Naive thymus-derived CD4-positive, alpha-beta T cell (primary cell): ENCODE measurements at regions not wholly inside any gene's neighbourhood (a gene's known extent, or its start where the extent isn't known, plus 50 kb on each side); places are given as distances from the start of the nearest gene placed in this dataset.
"Not testable (repeated sequence)": the region's sequence is repeated elsewhere in the genome, so short reads cannot be mapped to it uniquely, and the experiment has no call there.

Experiments
- ATAC-seq: fragments of 150-1000 bp; cut with Tn5 transposase; 2 replicates; pipeline ENCODE4 v1.10.0; 2021; ENCODE audit warnings: mild to moderate bottlenecking, moderate library complexity
- CTCF ChIA-PET: fragments of 350-600 bp; sonication (Branson Sonifier 250); formaldehyde crosslinking; loops from one replicate; lab custom pipeline; 2021; ENCODE audit warnings: antibody characterized with exemption; lab: Charles Lee
- POLR2A ChIA-PET: fragments of 350-600 bp; sonication (Branson Sonifier 250); formaldehyde crosslinking; loops from one replicate; lab custom pipeline; 2021; ENCODE audit warnings: antibody characterized with exemption, inconsistent platforms; lab: Charles Lee
- DNase-seq, 9 donors: peaks; one replicate each; pipeline versions ENCODE4 v3.0.0 to v3.0.0-alpha.2; 2020 to 2022; ENCODE audit warnings: mixed read lengths in 1 of 9
- H3K27ac ChIP-seq: one replicate; pipeline ENCODE4 v1.7.0; 2013; ENCODE audit warnings: mild to moderate bottlenecking, low read depth, low read length, moderate library complexity
- H3K27me3 ChIP-seq, 2 donors: one replicate each; pipeline ENCODE4 v1.7.0; 2013; ENCODE audit warnings: low read length in 2 of 2, mild to moderate bottlenecking in 2 of 2, moderate library complexity in 2 of 2; ENCODE audit not compliant: control insufficient read depth in 2 of 2, insufficient read depth in 2 of 2
- H3K36me3 ChIP-seq, 3 experiments: 1 replicate in 2 of 3; 2 replicates in 1 of 3; pipeline ENCODE4 v1.7.0; 2013; ENCODE audit warnings: low read length in 3 of 3, mild to moderate bottlenecking in 3 of 3, moderate library complexity in 1 of 3; ENCODE audit not compliant: insufficient read depth in 3 of 3, control insufficient read depth in 2 of 3
- H3K4me1 ChIP-seq, 2 donors: one replicate each; pipeline ENCODE4 v1.7.0; 2013; ENCODE audit warnings: low read length in 2 of 2, mild to moderate bottlenecking in 2 of 2, moderate library complexity in 1 of 2; ENCODE audit not compliant: control insufficient read depth in 2 of 2, insufficient read depth in 2 of 2
- H3K4me3 ChIP-seq: 2 replicates; pipeline ENCODE4 v1.7.0; 2013; ENCODE audit warnings: mild to moderate bottlenecking, low read length
- H3K9me3 ChIP-seq, 3 experiments: 1 replicate in 2 of 3; 2 replicates in 1 of 3; pipeline ENCODE4 v1.7.0; 2013; ENCODE audit warnings: low read length in 3 of 3; ENCODE audit not compliant: control insufficient read depth in 2 of 3
- H3K27ac Mint-ChIP-seq, 9 donors: one replicate each; pipeline ENCODE4 v1.8.0; 2020 to 2022; ENCODE audit warnings: mixed read lengths in 9 of 9, mild to moderate bottlenecking in 8 of 9, moderate library complexity in 5 of 9, inconsistent platforms in 2 of 9
- H3K27me3 Mint-ChIP-seq, 5 donors: one replicate each; pipeline ENCODE4 v1.8.0; 2021 to 2022; ENCODE audit warnings: mixed read lengths in 5 of 5, mild to moderate bottlenecking in 1 of 5
- H3K36me3 Mint-ChIP-seq, 5 donors: one replicate each; pipeline ENCODE4 v1.8.0; 2020 to 2022; ENCODE audit warnings: mixed read lengths in 5 of 5, mild to moderate bottlenecking in 3 of 5, inconsistent platforms in 1 of 5
- H3K4me1 Mint-ChIP-seq, 7 donors: one replicate each; pipeline ENCODE4 v1.8.0; 2020 to 2022; ENCODE audit warnings: mixed read lengths in 7 of 7, mild to moderate bottlenecking in 3 of 7, inconsistent platforms in 1 of 7
- H3K4me3 Mint-ChIP-seq, 10 donors: one replicate each; pipeline ENCODE4 v1.8.0; 2020 to 2022; ENCODE audit warnings: mild to moderate bottlenecking in 10 of 10, mixed read lengths in 10 of 10, moderate library complexity in 6 of 10, inconsistent platforms in 2 of 10
- H3K9me3 Mint-ChIP-seq, 11 donors: one replicate each; pipeline ENCODE4 v1.8.0; 2020 to 2022; ENCODE audit warnings: mixed read lengths in 11 of 11, mild to moderate bottlenecking in 4 of 11, inconsistent platforms in 1 of 11, moderate library complexity in 1 of 11
- intact Hi-C, 2 donors: fragments of 100-400 bp; cut with micrococcal nuclease; formaldehyde crosslinking; loops; one replicate each; pipeline ENCODE4 v1.15.1; 2023

DNA sequence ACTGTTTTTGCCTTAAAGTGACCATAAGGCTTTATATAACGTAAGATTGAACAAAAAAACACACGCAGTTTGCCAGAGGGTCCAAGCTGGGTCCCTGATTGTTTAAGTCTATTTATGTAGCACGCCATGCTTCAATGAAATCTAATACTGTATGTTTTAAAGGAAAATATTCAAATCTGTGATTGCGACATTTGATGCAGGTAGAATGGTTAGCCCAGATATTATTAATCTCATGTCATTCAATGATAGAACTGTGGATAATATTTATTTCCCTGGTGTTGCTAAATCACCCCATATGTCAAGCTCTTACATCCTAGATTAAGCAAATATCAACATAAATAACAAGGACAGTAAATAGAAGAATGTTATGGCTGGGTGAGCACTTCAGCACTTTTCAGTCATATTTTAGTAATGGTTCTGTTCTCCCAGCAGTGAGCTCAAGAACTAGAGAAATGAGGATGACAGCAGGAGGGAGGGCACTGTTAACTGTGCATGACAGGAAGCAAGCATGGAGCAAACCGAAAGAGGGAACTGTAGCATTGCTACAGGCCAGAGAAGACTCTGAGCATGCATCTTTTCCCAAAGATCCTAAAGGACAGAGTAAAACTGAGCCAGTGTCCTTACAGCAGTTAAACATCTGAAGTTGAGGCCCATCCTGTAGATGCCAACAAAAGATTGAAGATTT is 465.7 kb upstream of the MGAT4C start:
- no peaks in the 10 kb centered on the region for H3K4me1 Mint-ChIP-seq
- POLR2A ChIA-PET: no interaction called here
- Histone ChIP-seq H3K36me3 (no peaks in the 10 kb centered on the region), H3K4me3 (no peak overlapping the region), H3K9me3 (no peaks in the 10 kb centered on the region), H3K27me3 (no peaks in the 10 kb centered on the region), H3K27ac (no peak overlapping the region), H3K4me1 (no peaks in the 10 kb centered on the region)
- ATAC-seq (no peak), DNase-seq (no peak)
- no peak overlapping the region for H3K4me3 Mint-ChIP-seq
- intact Hi-C loops: no loop called here
- no peak overlapping the region for H3K27ac Mint-ChIP-seq
- CTCF ChIA-PET: no interaction called here
- no peaks in the 10 kb centered on the region for H3K27me3 Mint-ChIP-seq
- no peaks in the 10 kb centered on the region for H3K36me3 Mint-ChIP-seq
- H3K9me3 Mint-ChIP-seq: peaks cover 0 to 16% (median 2%) of the 10 kb centered on the region in 11 donors

DNA sequence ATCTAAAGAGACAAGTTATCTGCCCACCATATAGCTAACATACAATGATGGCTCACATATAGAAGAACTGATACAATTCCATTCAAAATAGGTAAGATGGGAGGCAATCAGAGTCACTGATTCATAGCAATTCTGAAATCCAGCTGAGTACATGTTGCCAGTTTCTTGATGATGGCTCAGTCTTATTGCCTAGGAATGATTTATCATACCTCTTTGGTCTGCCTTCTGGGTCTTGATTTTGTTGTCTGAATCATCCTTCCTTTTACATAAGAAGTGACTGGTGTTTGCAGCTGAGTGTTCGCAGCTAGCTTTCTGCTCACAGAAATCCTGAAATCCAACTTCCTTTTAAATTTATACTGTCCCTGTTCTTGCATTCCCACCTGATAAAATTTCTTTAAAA is 463.2 kb upstream of the MGAT4C start:
- H3K36me3 Mint-ChIP-seq: no peaks in the 10 kb centered on the region
- H3K4me1 ChIP-seq: no peaks in the 10 kb centered on the region
- H3K27ac Mint-ChIP-seq: no peak overlapping the region
- ATAC-seq (no peak), DNase-seq (no peak)
- H3K27me3 ChIP-seq: no peaks in the 10 kb centered on the region
- ChIA-PET CTCF (no interaction called here), POLR2A (interaction anchor here (0.7 kb wide), 1 partner anchor 503 kb away, joined by 3 read pairs; no protein-coding TSS in a partner anchor)
- no peaks in the 10 kb centered on the region for H3K4me1 Mint-ChIP-seq
- no peaks in the 10 kb centered on the region for H3K36me3 ChIP-seq
- no peaks in the 10 kb centered on the region for H3K27me3 Mint-ChIP-seq
- no peak overlapping the region for H3K4me3 ChIP-seq
- no peak overlapping the region for H3K4me3 Mint-ChIP-seq
- H3K9me3 Mint-ChIP-seq: peaks cover 0 to 16% (median 3%) of the 10 kb centered on the region in 11 donors
- H3K27ac ChIP-seq: no peak overlapping the region
- no peaks in the 10 kb centered on the region for H3K9me3 ChIP-seq
- intact Hi-C loops: no loop called here

DNA sequence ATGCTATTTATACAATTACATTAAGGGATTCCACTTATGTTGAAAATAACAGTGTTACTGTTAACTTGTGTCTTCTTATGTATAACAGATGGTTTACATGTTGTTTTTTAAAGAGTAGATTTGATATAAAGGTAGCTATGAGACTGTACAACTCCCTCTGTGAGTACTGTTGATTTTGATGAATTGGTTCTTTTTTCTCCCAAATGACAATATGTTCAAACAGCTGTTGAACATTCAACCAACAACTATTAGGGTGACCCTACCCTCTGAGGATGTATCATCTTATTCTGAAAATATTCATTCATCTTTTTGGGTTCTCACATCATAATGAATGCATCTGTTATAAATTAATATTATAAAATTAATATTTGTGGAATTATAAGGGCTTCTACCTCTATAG is 456.9 kb upstream of the MGAT4C start:
- CTCF ChIA-PET: no interaction called here
- Histone ChIP-seq H3K4me3 (no peak overlapping the region), H3K36me3 (no peaks in the 10 kb centered on the region), H3K4me1 (no peaks in the 10 kb centered on the region), H3K27me3 (no peaks in the 10 kb centered on the region), H3K9me3 (peaks cover 0 to 5% (median 0%) of the 10 kb centered on the region in 3 experiments), H3K27ac (no peak overlapping the region)
- Mint-ChIP-seq H3K36me3 (no peaks in the 10 kb centered on the region), H3K9me3 (peaks cover 0 to 18% (median 6%) of the 10 kb centered on the region in 11 donors), H3K27me3 (no peaks in the 10 kb centered on the region), H3K4me3 (no peak overlapping the region), H3K27ac (no peak overlapping the region), H3K4me1 (no peaks in the 10 kb centered on the region)
- DNase-seq (no peak), ATAC-seq (no peak)
- POLR2A ChIA-PET: no interaction called here
- intact Hi-C loops: no loop called here

DNA sequence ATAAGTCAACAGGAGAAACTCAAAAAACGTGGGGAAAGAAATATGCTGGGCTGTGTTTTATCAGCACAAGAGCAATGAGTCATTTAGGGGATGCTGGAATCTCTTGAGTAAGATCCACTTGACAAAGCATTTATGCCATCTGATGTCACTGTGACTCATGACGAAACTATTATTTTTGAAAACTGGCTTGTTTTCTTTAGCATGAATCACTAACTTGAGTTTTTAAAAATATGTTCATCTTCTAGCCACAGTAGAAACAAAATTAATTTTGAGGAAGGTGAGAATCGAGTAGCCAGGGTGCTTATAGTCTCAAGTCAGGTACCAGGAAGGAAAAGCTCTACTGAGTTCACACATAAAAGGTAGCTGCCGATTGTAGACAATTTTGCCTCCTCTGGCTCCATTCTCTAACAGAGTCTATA is 456.2 kb upstream of the MGAT4C start:
- Mint-ChIP-seq H3K4me3 (no peak overlapping the region), H3K4me1 (no peaks in the 10 kb centered on the region), H3K27me3 (no peaks in the 10 kb centered on the region), H3K9me3 (peaks cover 0 to 18% (median 6%) of the 10 kb centered on the region in 11 donors), H3K36me3 (no peaks in the 10 kb centered on the region), H3K27ac (no peak overlapping the region)
- Histone ChIP-seq H3K9me3 (peaks cover 0 to 5% (median 0%) of the 10 kb centered on the region in 3 experiments), H3K27me3 (no peaks in the 10 kb centered on the region), H3K36me3 (no peaks in the 10 kb centered on the region), H3K4me1 (no peaks in the 10 kb centered on the region), H3K27ac (no peak overlapping the region), H3K4me3 (no peak overlapping the region)
- DNase-seq (no peak), ATAC-seq (no peak)
- POLR2A ChIA-PET: no interaction called here
- intact Hi-C loops: no loop called here
- CTCF ChIA-PET: no interaction called here

DNA sequence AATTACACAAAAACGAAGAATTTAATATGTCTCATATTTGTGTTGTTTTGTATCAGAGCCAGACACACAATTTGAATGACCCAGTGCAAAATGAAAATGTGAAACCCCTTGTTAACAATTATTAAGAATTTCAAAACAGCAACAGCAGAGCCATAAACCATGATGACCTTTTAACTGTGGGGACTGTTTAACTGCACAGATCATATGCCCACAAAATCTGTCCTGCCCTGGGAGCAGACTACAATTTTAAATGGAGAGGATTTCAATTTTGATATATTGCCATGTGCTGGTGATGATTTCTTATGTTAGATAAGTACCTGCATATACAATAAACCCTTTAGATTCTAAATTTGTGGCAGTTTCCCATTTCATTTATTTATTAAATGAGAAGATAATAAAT is 455.5 kb upstream of the MGAT4C start:
- no peak overlapping the region for H3K27ac ChIP-seq
- DNase-seq (no peak), ATAC-seq (no peak)
- Mint-ChIP-seq H3K4me3 (no peak overlapping the region), H3K36me3 (no peaks in the 10 kb centered on the region), H3K4me1 (no peaks in the 10 kb centered on the region), H3K9me3 (peaks cover 0 to 24% (median 7%) of the 10 kb centered on the region in 11 donors), H3K27ac (no peak overlapping the region), H3K27me3 (no peaks in the 10 kb centered on the region)
- intact Hi-C loops: no loop called here
- ChIA-PET POLR2A (no interaction called here), CTCF (no interaction called here)
- no peaks in the 10 kb centered on the region for H3K27me3 ChIP-seq
- H3K36me3 ChIP-seq: no peaks in the 10 kb centered on the region
- peaks cover 0 to 5% (median 0%) of the 10 kb centered on the region in 3 experiments for H3K9me3 ChIP-seq
- no peaks in the 10 kb centered on the region for H3K4me1 ChIP-seq
- no peak overlapping the region for H3K4me3 ChIP-seq

DNA sequence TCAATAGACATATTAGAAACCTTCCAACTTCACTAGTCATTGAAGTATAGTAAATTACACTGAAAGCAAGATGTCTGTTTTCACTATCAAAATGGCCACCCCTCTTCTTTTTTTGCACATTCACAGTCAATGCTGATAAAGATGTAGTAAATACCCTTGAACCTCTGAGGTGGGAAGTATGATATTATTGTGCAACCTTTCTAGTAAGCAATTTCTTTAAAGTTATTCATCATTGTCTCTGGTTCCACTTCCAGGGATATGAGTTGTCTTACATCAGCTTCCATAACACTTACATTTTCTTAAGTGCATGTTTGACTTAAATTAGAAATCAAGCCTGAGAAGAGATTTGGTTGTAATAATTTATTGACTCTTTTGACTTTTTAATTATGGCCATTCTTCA is 453.9 kb upstream of the MGAT4C start:
- Mint-ChIP-seq H3K9me3 (peaks cover 0 to 29% (median 11%) of the 10 kb centered on the region in 11 donors), H3K4me3 (no peak overlapping the region), H3K27me3 (no peaks in the 10 kb centered on the region), H3K4me1 (no peaks in the 10 kb centered on the region), H3K36me3 (peaks cover 0 to 4% (median 0%) of the 10 kb centered on the region in 5 donors), H3K27ac (no peak overlapping the region)
- POLR2A ChIA-PET: no interaction called here
- ATAC-seq (no peak), DNase-seq (no peak)
- Histone ChIP-seq H3K4me3 (no peak overlapping the region), H3K4me1 (no peaks in the 10 kb centered on the region), H3K36me3 (no peaks in the 10 kb centered on the region), H3K27me3 (no peaks in the 10 kb centered on the region), H3K9me3 (peaks cover 0 to 5% (median 0%) of the 10 kb centered on the region in 3 experiments), H3K27ac (no peak overlapping the region)
- intact Hi-C loops: no loop called here
- CTCF ChIA-PET: no interaction called here

DNA sequence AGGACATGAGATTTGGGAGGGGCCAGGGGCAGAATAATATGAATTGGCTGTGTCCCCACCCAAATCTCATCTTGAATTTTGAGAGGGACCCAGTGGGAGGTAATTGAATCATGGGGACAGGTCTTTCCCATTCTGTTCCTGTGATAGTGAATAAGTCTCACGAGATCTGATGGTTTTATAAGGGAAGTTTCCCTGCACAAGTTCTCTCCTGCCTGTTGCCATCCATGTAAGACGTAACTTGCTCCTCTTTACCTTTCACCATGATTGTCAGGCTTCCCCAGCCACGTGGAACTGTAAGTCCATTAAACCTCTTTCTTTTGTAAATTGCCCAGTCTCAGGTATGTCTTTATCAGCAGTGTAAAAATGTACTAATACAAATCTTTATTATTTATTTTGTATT is 452.8 kb upstream of the MGAT4C start:
- intact Hi-C loops, H3K36me3 Mint-ChIP-seq, H3K27me3 ChIP-seq, H3K36me3 ChIP-seq, POLR2A ChIA-PET, H3K27ac Mint-ChIP-seq, H3K27ac ChIP-seq, H3K4me3 Mint-ChIP-seq, H3K9me3 ChIP-seq, H3K4me1 Mint-ChIP-seq, H3K27me3 Mint-ChIP-seq, H3K4me1 ChIP-seq, DNase-seq, ATAC-seq, CTCF ChIA-PET, H3K4me3 ChIP-seq: not testable (repeated sequence)
- H3K9me3 Mint-ChIP-seq: peaks cover 0 to 31% (median 11%) of the 10 kb centered on the region in 11 donors
